SK-N-SH treated with all-trans-retinoic acid at 6 μM for 48 hours (cell line): ENCODE measurements at regions not wholly inside any gene's neighbourhood (a gene's known extent, or its start where the extent isn't known, plus 50 kb on each side); places are given as distances from the start of the nearest gene placed in this dataset.

Source experiments
- ATAC-seq: fragments of 200-7000 bp; cut with Tn5 transposase; 3 replicates; pipeline ENCODE4 v1.9.1; 2020; ENCODE audit warnings: mild to moderate bottlenecking, moderate library complexity
- ARNTL ChIP-seq: fragments of 450-650 bp; formaldehyde crosslinking; IDR thresholded peaks from 2 replicates; pipeline ENCODE4 v1.5.0; 2020; ENCODE audit warnings: low read depth, mild to moderate bottlenecking, moderate library complexity, borderline replicate concordance
- BACH2 ChIP-seq: fragments of 250-450 bp; sonication (Bioruptor Pico); IDR thresholded peaks from 2 replicates; pipeline ENCODE4 v1.9.0; 2021; ENCODE audit warnings: mild to moderate bottlenecking, borderline replicate concordance
- CSDC2 ChIP-seq: fragments of 250-450 bp; sonication (Bioruptor Pico); IDR thresholded peaks from 2 replicates; pipeline ENCODE4 v1.5.0; 2020; ENCODE audit warnings: mild to moderate bottlenecking, moderate library complexity
- ESRRG ChIP-seq: fragments of 250-450 bp; sonication (Bioruptor Pico); IDR thresholded peaks from 2 replicates; pipeline ENCODE4 v1.6.1; 2021; ENCODE audit warnings: mild to moderate bottlenecking
- GLIS3 ChIP-seq: fragments of 250-450 bp; sonication (Bioruptor Pico); IDR thresholded peaks from 2 replicates; pipeline ENCODE4 v1.5.0; 2020; ENCODE audit warnings: mild to moderate bottlenecking, moderate library complexity
- ISL1 ChIP-seq: fragments of 250-450 bp; sonication (Bioruptor Pico); IDR thresholded peaks from 2 replicates; pipeline ENCODE4 v2.1.2; 2022; ENCODE audit warnings: mild to moderate bottlenecking, moderate library complexity
- RARB ChIP-seq: fragments of 250-450 bp; sonication (Bioruptor Pico); IDR thresholded peaks from 2 replicates; pipeline ENCODE4 v1.8.0; 2021; ENCODE audit warnings: mild to moderate bottlenecking, moderate library complexity
- SNAI2 ChIP-seq: fragments of 250-450 bp; sonication (Bioruptor Pico); IDR thresholded peaks from 2 replicates; pipeline ENCODE4 v1.5.0; 2020; ENCODE audit warnings: mild to moderate bottlenecking, moderate library complexity
- TCF4 ChIP-seq: fragments of 250-450 bp; sonication (Bioruptor Pico); IDR thresholded peaks from 2 replicates; pipeline ENCODE4 v1.8.0; 2021; ENCODE audit warnings: mild to moderate bottlenecking, moderate library complexity, borderline replicate concordance
- TOX ChIP-seq: fragments of 250-450 bp; sonication (Bioruptor Pico); IDR thresholded peaks from 2 replicates; pipeline ENCODE4 v1.8.0; 2021; ENCODE audit warnings: mild to moderate bottlenecking, moderate library complexity, borderline replicate concordance
- ZC3H10 ChIP-seq: fragments of 250-450 bp; sonication (Bioruptor Pico); IDR thresholded peaks from 2 replicates; pipeline ENCODE4 v1.5.1; 2021; ENCODE audit warnings: mild to moderate bottlenecking, moderate library complexity
- ZFP3 ChIP-seq: fragments of 250-450 bp; sonication (Bioruptor Pico); IDR thresholded peaks from 2 replicates; pipeline ENCODE4 v1.5.0; 2020; ENCODE audit warnings: mild to moderate bottlenecking, moderate library complexity
- ZFP30 ChIP-seq: fragments of 450-650 bp; formaldehyde crosslinking; IDR thresholded peaks from 2 replicates; pipeline ENCODE4 v1.5.0; 2022; ENCODE audit warnings: mild to moderate bottlenecking, moderate library complexity
- ZNF565 ChIP-seq: fragments of 450-650 bp; formaldehyde crosslinking; conservative IDR thresholded peaks from 2 replicates; pipeline ENCODE4 v1.5.0; 2020; ENCODE audit warnings: low read depth, mild to moderate bottlenecking, moderate library complexity
- ZNF70 ChIP-seq: fragments of 450-650 bp; formaldehyde crosslinking; IDR thresholded peaks from 2 replicates; pipeline ENCODE4 v1.5.0; 2020; ENCODE audit warnings: mild to moderate bottlenecking, moderate library complexity
- TF ChIP-seq, protein P1 (sequence below): fragments of 250-450 bp; sonication (Bioruptor Pico); IDR thresholded peaks from 2 replicates; pipeline ENCODE4 v1.8.0; 2021; ENCODE audit warnings: low read depth, mild to moderate bottlenecking, moderate library complexity, borderline replicate concordance
- TF ChIP-seq, protein P2 (sequence below): fragments of 250-450 bp; sonication (Bioruptor Pico); IDR thresholded peaks from 2 replicates; pipeline ENCODE4 v1.5.0; 2020; ENCODE audit warnings: mild to moderate bottlenecking, moderate library complexity
- TF ChIP-seq, protein P3 (sequence below): fragments of 250-450 bp; sonication (Bioruptor Pico); IDR thresholded peaks from 2 replicates; pipeline ENCODE4 v1.8.0; 2020; ENCODE audit warnings: mild to moderate bottlenecking, moderate library complexity, borderline replicate concordance
- TF ChIP-seq, protein P4 (sequence below): fragments of 250-450 bp; sonication (Bioruptor Pico); IDR thresholded peaks from 2 replicates; pipeline ENCODE4 v1.5.1; 2021; ENCODE audit warnings: mild to moderate bottlenecking, moderate library complexity

DNA sequence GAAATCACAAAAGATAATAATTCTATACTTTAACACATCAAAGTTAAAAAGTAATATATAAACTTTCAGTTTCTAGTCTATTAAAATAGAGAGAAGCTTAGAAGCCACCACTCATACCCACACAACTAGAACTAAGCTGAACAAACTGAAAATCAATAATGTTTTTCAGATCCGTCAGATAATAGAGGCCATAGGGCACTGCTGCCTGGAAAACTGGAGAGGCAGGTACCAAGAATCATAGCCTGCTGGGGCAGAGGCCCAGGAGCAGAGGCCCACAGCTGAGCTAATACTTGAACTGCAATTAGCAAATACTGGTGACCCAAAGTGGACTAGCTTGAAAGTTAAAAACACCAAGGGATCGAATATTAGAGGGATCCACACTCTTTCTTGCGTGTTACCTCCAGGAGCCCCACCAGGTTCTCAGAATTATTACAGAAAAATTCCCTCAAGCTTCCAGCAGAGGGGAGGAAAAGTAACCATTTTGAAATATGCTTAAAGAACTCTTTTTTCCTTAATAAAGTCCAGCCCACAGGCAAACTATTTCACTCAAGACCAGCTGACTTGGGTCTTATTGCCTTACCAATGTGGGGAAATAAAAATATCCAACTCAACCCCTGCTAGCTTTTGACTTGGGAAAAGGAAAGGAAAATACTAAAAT is 774.1 kb upstream of the IGFBP3 start:
- no peak for ATAC-seq
- TF ChIP-seq CSDC2 (CRISPR knock-in tag) (no peak), GLIS3 (CRISPR knock-in tag) (no peak), TCF4 (no peak), ZFP30 (CRISPR knock-in tag) (no peak), ZC3H10 (CRISPR knock-in tag) (no peak), ZFP3 (no peak), ZNF565 (CRISPR knock-in tag) (no peak), ARNTL (CRISPR knock-in tag) (no peak), ZNF70 (CRISPR knock-in tag) (no peak), BACH2 (CRISPR knock-in tag) (no peak), SNAI2 (CRISPR knock-in tag) (no peak), RARB (CRISPR knock-in tag) (no peak), ESRRG (CRISPR knock-in tag) (no peak), TOX (no peak), ISL1 (CRISPR knock-in tag) (no peak)
- TF ChIP-seq, protein P1, sequence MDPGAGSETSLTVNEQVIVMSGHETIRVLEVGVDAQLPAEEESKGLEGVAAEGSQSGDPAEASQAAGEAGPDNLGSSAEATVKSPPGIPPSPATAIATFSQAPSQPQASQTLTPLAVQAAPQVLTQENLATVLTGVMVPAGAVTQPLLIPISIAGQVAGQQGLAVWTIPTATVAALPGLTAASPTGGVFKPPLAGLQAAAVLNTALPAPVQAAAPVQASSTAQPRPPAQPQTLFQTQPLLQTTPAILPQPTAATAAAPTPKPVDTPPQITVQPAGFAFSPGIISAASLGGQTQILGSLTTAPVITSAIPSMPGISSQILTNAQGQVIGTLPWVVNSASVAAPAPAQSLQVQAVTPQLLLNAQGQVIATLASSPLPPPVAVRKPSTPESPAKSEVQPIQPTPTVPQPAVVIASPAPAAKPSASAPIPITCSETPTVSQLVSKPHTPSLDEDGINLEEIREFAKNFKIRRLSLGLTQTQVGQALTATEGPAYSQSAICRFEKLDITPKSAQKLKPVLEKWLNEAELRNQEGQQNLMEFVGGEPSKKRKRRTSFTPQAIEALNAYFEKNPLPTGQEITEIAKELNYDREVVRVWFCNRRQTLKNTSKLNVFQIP (CRISPR knock-in tag): no peak
- TF ChIP-seq, protein P2, sequence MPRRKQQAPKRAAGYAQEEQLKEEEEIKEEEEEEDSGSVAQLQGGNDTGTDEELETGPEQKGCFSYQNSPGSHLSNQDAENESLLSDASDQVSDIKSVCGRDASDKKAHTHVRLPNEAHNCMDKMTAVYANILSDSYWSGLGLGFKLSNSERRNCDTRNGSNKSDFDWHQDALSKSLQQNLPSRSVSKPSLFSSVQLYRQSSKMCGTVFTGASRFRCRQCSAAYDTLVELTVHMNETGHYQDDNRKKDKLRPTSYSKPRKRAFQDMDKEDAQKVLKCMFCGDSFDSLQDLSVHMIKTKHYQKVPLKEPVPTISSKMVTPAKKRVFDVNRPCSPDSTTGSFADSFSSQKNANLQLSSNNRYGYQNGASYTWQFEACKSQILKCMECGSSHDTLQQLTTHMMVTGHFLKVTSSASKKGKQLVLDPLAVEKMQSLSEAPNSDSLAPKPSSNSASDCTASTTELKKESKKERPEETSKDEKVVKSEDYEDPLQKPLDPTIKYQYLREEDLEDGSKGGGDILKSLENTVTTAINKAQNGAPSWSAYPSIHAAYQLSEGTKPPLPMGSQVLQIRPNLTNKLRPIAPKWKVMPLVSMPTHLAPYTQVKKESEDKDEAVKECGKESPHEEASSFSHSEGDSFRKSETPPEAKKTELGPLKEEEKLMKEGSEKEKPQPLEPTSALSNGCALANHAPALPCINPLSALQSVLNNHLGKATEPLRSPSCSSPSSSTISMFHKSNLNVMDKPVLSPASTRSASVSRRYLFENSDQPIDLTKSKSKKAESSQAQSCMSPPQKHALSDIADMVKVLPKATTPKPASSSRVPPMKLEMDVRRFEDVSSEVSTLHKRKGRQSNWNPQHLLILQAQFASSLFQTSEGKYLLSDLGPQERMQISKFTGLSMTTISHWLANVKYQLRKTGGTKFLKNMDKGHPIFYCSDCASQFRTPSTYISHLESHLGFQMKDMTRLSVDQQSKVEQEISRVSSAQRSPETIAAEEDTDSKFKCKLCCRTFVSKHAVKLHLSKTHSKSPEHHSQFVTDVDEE (CRISPR knock-in tag): no peak
- TF ChIP-seq, protein P3, sequence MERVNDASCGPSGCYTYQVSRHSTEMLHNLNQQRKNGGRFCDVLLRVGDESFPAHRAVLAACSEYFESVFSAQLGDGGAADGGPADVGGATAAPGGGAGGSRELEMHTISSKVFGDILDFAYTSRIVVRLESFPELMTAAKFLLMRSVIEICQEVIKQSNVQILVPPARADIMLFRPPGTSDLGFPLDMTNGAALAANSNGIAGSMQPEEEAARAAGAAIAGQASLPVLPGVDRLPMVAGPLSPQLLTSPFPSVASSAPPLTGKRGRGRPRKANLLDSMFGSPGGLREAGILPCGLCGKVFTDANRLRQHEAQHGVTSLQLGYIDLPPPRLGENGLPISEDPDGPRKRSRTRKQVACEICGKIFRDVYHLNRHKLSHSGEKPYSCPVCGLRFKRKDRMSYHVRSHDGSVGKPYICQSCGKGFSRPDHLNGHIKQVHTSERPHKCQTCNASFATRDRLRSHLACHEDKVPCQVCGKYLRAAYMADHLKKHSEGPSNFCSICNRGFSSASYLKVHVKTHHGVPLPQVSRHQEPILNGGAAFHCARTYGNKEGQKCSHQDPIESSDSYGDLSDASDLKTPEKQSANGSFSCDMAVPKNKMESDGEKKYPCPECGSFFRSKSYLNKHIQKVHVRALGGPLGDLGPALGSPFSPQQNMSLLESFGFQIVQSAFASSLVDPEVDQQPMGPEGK (CRISPR knock-in tag): no peak
- TF ChIP-seq, protein P4, sequence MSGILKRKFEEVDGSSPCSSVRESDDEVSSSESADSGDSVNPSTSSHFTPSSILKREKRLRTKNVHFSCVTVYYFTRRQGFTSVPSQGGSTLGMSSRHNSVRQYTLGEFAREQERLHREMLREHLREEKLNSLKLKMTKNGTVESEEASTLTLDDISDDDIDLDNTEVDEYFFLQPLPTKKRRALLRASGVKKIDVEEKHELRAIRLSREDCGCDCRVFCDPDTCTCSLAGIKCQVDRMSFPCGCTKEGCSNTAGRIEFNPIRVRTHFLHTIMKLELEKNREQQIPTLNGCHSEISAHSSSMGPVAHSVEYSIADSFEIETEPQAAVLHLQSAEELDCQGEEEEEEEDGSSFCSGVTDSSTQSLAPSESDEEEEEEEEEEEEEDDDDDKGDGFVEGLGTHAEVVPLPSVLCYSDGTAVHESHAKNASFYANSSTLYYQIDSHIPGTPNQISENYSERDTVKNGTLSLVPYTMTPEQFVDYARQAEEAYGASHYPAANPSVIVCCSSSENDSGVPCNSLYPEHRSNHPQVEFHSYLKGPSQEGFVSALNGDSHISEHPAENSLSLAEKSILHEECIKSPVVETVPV (CRISPR knock-in tag): no peak

DNA sequence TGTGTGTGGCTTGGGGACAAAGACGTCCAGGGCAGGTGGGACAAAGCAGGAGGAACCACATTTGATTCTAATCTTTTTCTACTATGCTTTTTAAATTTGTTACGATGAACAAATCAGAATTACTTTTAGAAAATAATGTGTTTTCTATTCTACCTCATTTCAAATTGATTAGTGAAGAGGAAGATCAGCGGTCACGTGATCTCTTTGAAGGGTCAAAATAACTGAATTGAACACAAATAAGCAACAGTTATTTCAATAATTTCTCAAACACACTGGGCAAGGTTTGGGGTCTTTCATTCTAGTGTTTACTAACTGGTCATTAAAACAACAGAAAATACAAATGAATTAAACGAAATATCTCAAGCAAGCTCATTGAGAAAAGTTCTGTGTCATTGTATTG is 773.0 kb upstream of the IGFBP3 start:
- ATAC-seq: no peak
- TF ChIP-seq ZNF565 (CRISPR knock-in tag) (no peak), ISL1 (CRISPR knock-in tag) (no peak), CSDC2 (CRISPR knock-in tag) (no peak), TOX (no peak), ZFP30 (CRISPR knock-in tag) (no peak), ZC3H10 (CRISPR knock-in tag) (no peak)
- TF ChIP-seq, protein P2 (CRISPR knock-in tag): no peak
- TF ChIP-seq, protein P4 (CRISPR knock-in tag): no peak
- TF ChIP-seq, all 23 proteins: peak for 0
